Ovary (tissue), 7 donors: ENCODE measurements at regions not wholly inside any gene's neighbourhood (a gene's known extent, or its start where the extent isn't known, plus 50 kb on each side); places are given as distances from the start of the nearest gene placed in this dataset.

Source experiments
- DNase-seq, 5 donors: peaks; one replicate each; pipeline ENCODE4 v3.0.0-alpha.2; 2019 to 2020
- H3K27ac ChIP-seq, 2 donors: fragments of 200-600 bp; one replicate each; pipeline versions ENCODE4 v1.5.1 to v1.8.0; 2019 to 2022
- H3K27me3 ChIP-seq: fragments of 200-600 bp; one replicate; pipeline ENCODE4 v1.8.0; 2022
- H3K36me3 ChIP-seq: fragments of 200-600 bp; sonication (generic); one replicate; pipeline ENCODE4 v1.5.1; 2019
- H3K4me1 ChIP-seq: one replicate; pipeline ENCODE4 v1.8.1; 2013; ENCODE audit warnings: mild to moderate bottlenecking, moderate library complexity; ENCODE audit not compliant: insufficient read depth
- H3K4me3 ChIP-seq: fragments of 200-600 bp; sonication (generic); one replicate; pipeline ENCODE4 v1.5.1; 2017
- H3K9me3 ChIP-seq, 2 donors: fragments of 200-600 bp in 1 of 2; sonication (generic) in 1 of 2; one replicate each; pipeline versions ENCODE4 v1.5.1 to v1.8.1; 2013 to 2019; ENCODE audit warnings: mild to moderate bottlenecking in 1 of 2, moderate library complexity in 1 of 2
- CTCF ChIP-seq, 3 donors: fragments of 450-650 bp in 2 of 3; fragments of 200-600 bp in 1 of 3; IDR thresholded peaks; one replicate each; pipeline versions ENCODE4 v1.5.1 to v1.8.0; 2016 to 2022; ENCODE audit warnings: antibody characterized with exemption in 3 of 3, mild to moderate bottlenecking in 1 of 3
- EP300 ChIP-seq: sonication (generic); formaldehyde crosslinking; IDR thresholded peaks from one replicate; pipeline ENCODE4 v1.6.1; 2017; ENCODE audit warnings: antibody characterized with exemption
- POLR2A ChIP-seq: fragments of 450-650 bp; IDR thresholded peaks from one replicate; pipeline ENCODE4 v1.6.1; 2017; ENCODE audit warnings: antibody characterized with exemption, mild to moderate bottlenecking, moderate library complexity
- WGBS, 3 donors: extraction: QIAGEN DNeasy Blood & Tissue Kit in 1 of 3; methylation state at CpG; one replicate each; pipeline versions ENCODE4 v1.1.5 to v1.1.7; 2013 to 2017; 5-methylcytosine and 5-hydroxymethylcytosine counted together
- intact Hi-C, 4 donors: fragments of 100-400 bp; cut with DNase I; formaldehyde crosslinking; loops; one replicate each; pipeline versions ENCODE4 v1.11.0 to v1.15.1; 2022 to 2023
- donor health status: DM: no; HTN: no; CAD: no; lungs with moderate emphysema.
- donor health status: DM: no; HTN: no; CAD: no.
- donor health status: Bipolar disorder and iron deficiency.
- donor health status: DM: no; HTN: no; CAD: no.
- donor health status: DM: yes; HTN: yes; CAD: no.

GRCh38 chr6:153575528-153575927 lies 444.4 kb upstream of the RGS17 start:
- intact Hi-C loops = no loop called here
- no peak for DNase-seq
- no peaks in the 10 kb centered on the region for H3K9me3 ChIP-seq
- no peaks in the 10 kb centered on the region for H3K36me3 ChIP-seq
- H3K4me1 ChIP-seq = no peaks in the 10 kb centered on the region
- WGBS, 3 donors = 44 to 45% (median 45%) methylated on average over 3 of the region's 3 CpGs
- TF ChIP-seq CTCF (IDR thresholded peaks at IDR 0.05) (no peak), POLR2A (no peak), EP300 (no peak)
- H3K4me3 ChIP-seq = no peak overlapping the region
- no peaks in the 10 kb centered on the region for H3K27me3 ChIP-seq
- H3K27ac ChIP-seq = no peak overlapping the region

GRCh38 chr6:153574231-153574630 lies 443.1 kb upstream of the RGS17 start:
- no peaks in the 10 kb centered on the region for H3K27me3 ChIP-seq
- H3K4me3 ChIP-seq = no peak overlapping the region
- H3K36me3 ChIP-seq = no peaks in the 10 kb centered on the region
- no peak for TF ChIP-seq EP300
- TF ChIP-seq POLR2A = no peak
- no peak for TF ChIP-seq CTCF (IDR thresholded peaks at IDR 0.05)
- no peaks in the 10 kb centered on the region for H3K9me3 ChIP-seq
- no peaks in the 10 kb centered on the region for H3K4me1 ChIP-seq
- intact Hi-C loops = no loop called here
- DNase-seq = no peak
- whole genome bisulfite sequencing, 3 donors = 26 to 52% (median 36%) methylated on average over 2 of the region's 2 CpGs
- H3K27ac ChIP-seq = no peak overlapping the region

DNA sequence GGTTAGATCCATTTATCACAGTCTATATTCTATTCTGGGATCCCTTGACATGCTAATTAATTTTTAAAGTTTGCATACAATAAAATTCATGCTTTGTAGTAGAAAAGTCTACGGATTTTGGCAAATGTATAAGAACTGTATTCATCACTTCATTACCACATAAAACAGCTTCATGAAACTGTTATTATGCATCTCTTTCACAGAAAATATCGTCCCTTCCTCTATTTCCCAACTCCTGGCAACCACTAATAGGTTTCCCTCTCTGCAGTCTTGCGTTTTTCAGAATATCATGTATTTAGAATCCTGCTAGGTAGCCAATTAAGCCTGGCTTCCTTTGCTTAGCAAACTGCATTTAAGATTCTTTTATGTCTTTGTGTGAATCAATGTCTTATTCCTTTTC lies 441.3 kb upstream of the RGS17 start:
- H3K27me3 ChIP-seq = no peaks in the 10 kb centered on the region
- DNase-seq = no peak
- no peak overlapping the region for H3K27ac ChIP-seq
- TF ChIP-seq CTCF (IDR thresholded peaks at IDR 0.05) = no peak
- no peak for TF ChIP-seq EP300
- TF ChIP-seq POLR2A = no peak
- H3K4me3 ChIP-seq = no peak overlapping the region
- no peaks in the 10 kb centered on the region for H3K4me1 ChIP-seq
- 61 to 67% (median 63%) methylated on average over 3 of the region's 3 CpGs for WGBS, 3 donors
- intact Hi-C loops = no loop called here
- H3K36me3 ChIP-seq = no peaks in the 10 kb centered on the region
- H3K9me3 ChIP-seq = no peaks in the 10 kb centered on the region

- Histone ChIP-seq H3K27ac (no peak overlapping the region), H3K27me3 (no peaks in the 10 kb centered on the region), H3K36me3 (no peaks in the 10 kb centered on the region), H3K4me3 (no peak overlapping the region), H3K9me3 (no peaks in the 10 kb centered on the region), H3K4me1 (no peaks in the 10 kb centered on the region)
- no peak for DNase-seq
- intact Hi-C loops = no loop called here
- WGBS, 3 donors = 20 to 34% (median 21%) methylated on average over 1 of the region's 1 CpG
- no peak for TF ChIP-seq EP300
- TF ChIP-seq CTCF (IDR thresholded peaks at IDR 0.05) = no peak
- no peak for TF ChIP-seq POLR2A
These were observed 437.5 kb upstream of the RGS17 start for GRCh38 chr6:153568628-153569027.

DNA sequence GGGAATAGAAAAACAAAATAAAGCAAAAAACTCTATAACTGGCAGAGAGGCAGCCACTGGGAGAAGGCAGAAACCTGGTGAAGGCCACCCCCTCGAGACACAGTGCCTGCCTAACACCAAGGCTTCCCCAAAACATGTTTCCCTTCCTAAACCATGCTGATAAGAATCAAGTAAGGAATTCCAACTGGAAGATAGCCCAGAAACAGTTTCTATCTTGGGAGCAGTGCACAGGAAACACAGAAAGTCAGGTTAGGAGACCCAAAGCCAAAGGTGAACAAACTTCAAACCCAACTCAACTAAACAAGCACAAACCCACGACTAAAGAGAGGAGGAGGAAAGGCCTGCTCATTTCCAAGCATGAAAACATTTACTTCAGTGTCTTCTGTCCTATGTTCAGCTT lies 433.7 kb upstream of the RGS17 start:
- H3K27ac ChIP-seq = no peak overlapping the region
- intact Hi-C loops = no loop called here
- WGBS, 3 donors = 42 to 52% (median 43%) methylated on average over 2 of the region's 2 CpGs

More for the DNA sequence above, 433.7 kb upstream of the RGS17 start:
- Histone ChIP-seq H3K4me1 (no peaks in the 10 kb centered on the region), H3K4me3 (no peak overlapping the region), H3K27me3 (no peaks in the 10 kb centered on the region), H3K36me3 (no peaks in the 10 kb centered on the region), H3K9me3 (no peaks in the 10 kb centered on the region)
- TF ChIP-seq POLR2A = no peak
- no peak for TF ChIP-seq CTCF (IDR thresholded peaks at IDR 0.05)
- TF ChIP-seq EP300 = no peak
- no peak for DNase-seq
